Fibroblast of skin of right biceps (primary cell): ENCODE measurements at regions not wholly inside any gene's neighbourhood (a gene's known extent, or its start where the extent isn't known, plus 50 kb on each side); places are given as distances from the start of the nearest gene placed in this dataset.

Source experiments
- DNase-seq: peaks from one replicate; pipeline ENCODE4 v3.0.0-alpha.2; 2013

GRCh38 chr2:479490-480176, 191.7 kb upstream of the ALKAL2 start:
- no peak for DNase-seq

- DNase-seq, result no peak
These were observed 191.1 kb upstream of the ALKAL2 start for GRCh38 chr2:479031-479430.

GRCh38 chr2:471560-471959, 183.7 kb upstream of the ALKAL2 start:
- no peak for DNase-seq

GRCh38 chr2:469514-469913, 181.6 kb upstream of the ALKAL2 start:
- no peak for DNase-seq

- DNase-seq, result no peak
These were observed 180.9 kb upstream of the ALKAL2 start for GRCh38 chr2:468648-469336.

GRCh38 chr2:467892-468647, 180.2 kb upstream of the ALKAL2 start:
- no peak for DNase-seq

- DNase-seq, result no peak
These were observed 179.6 kb upstream of the ALKAL2 start for GRCh38 chr2:467543-467891.

- DNase-seq, result no peak
These were observed 179.2 kb upstream of the ALKAL2 start for GRCh38 chr2:467101-467500.

- no peak for DNase-seq
These were observed 176.8 kb upstream of the ALKAL2 start for GRCh38 chr2:464562-465309.

- no peak for DNase-seq
These were observed 173.0 kb upstream of the ALKAL2 start for GRCh38 chr2:460861-461260.

GRCh38 chr2:459931-460330, 172.0 kb upstream of the ALKAL2 start:
- DNase-seq, result no peak

- no peak for DNase-seq
These were observed 170.5 kb upstream of the ALKAL2 start for GRCh38 chr2:458425-458815.

- DNase-seq, result no peak
These were observed 170.0 kb upstream of the ALKAL2 start for GRCh38 chr2:457792-458424.

- no peak for DNase-seq
These were observed 169.4 kb upstream of the ALKAL2 start for GRCh38 chr2:457262-457661.

- DNase-seq, result no peak
These were observed 168.0 kb upstream of the ALKAL2 start for GRCh38 chr2:455913-456312.

- no peak for DNase-seq
These were observed 167.3 kb upstream of the ALKAL2 start for GRCh38 chr2:455015-455705.

- DNase-seq, result no peak
These were observed 165.2 kb upstream of the ALKAL2 start for GRCh38 chr2:453132-453531.

- DNase-seq, result no peak
These were observed 163.6 kb upstream of the ALKAL2 start for GRCh38 chr2:451495-451894.

- DNase-seq, result no peak
These were observed 161.6 kb upstream of the ALKAL2 start for GRCh38 chr2:449246-450067.

GRCh38 chr2:447902-448665, 160.2 kb upstream of the ALKAL2 start:
- DNase-seq, result no peak
